Ishikawa (cell line): ENCODE measurements at regions not wholly inside any gene's neighbourhood (a gene's known extent, or its start where the extent isn't known, plus 50 kb on each side); places are given as distances from the start of the nearest gene placed in this dataset.

Experiments
- CEBPB ChIP-seq: IDR thresholded peaks from 2 replicates; pipeline ENCODE4 v1.6.1; 2012
- CREB1 ChIP-seq: IDR thresholded peaks from 2 replicates; pipeline ENCODE4 v1.6.1; 2012; ENCODE audit warnings: low read depth
- EP300 ChIP-seq: IDR thresholded peaks from 2 replicates; pipeline ENCODE4 v1.6.1; 2012; ENCODE audit warnings: borderline replicate concordance
- TAF1 ChIP-seq: IDR thresholded peaks from 2 replicates; pipeline ENCODE4 v1.6.1; 2012; ENCODE audit warnings: low read depth, mild to moderate bottlenecking
- TCF12 ChIP-seq: IDR thresholded peaks from 2 replicates; pipeline ENCODE4 v1.6.1; 2012; ENCODE audit warnings: low read depth

DNA sequence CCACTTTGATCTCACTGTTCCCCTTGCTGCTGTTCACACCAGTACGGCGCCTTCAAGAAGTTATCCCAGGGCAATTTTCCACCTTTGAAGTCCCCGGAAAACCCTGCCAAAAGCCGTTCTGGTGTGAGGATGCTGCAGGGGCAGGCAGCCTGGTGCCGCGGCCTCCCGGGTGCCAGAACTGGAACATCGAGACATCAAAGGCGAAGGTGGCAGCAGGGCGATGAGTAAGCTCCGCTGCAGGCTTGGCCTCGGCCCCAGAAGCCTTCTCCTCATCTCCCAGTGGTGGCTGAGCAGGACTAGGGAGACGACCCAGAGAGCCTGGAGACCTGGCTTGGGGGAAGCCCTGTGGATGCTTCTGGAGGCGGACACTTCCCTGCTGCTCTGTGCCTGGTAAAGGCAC is 115.3 kb upstream of the MSX2 start:
- TF ChIP-seq TAF1 (no peak), CEBPB (no peak), EP300 (no peak), TCF12 (no peak), CREB1 (no peak)
